GM19035 (cell line): ENCODE measurements at regions not wholly inside any gene's neighbourhood (a gene's known extent, or its start where the extent isn't known, plus 50 kb on each side); places are given as distances from the start of the nearest gene placed in this dataset.

ENCODE experiments used
- ATAC-seq: cut with Tn5 transposase; IDR thresholded peaks from one replicate; pipeline ENCODE4 v1.9.1; 2021; ENCODE audit not compliant: unreplicated experiment

- ATAC-seq: no peak
These were observed 520.4 kb upstream of the LUZP2 start for GRCh38 chr11:23976426-23976825.

- ATAC-seq: no peak
These were observed 520.0 kb upstream of the LUZP2 start for GRCh38 chr11:23976841-23977271.

GRCh38 chr11:23988381-23989006 lies 508.4 kb upstream of the LUZP2 start:
- no peak for ATAC-seq

GRCh38 chr11:23990346-23991164 lies 506.3 kb upstream of the LUZP2 start:
- ATAC-seq: no peak

- no peak for ATAC-seq
These were observed 505.7 kb upstream of the LUZP2 start for GRCh38 chr11:23991165-23991539.

DNA sequence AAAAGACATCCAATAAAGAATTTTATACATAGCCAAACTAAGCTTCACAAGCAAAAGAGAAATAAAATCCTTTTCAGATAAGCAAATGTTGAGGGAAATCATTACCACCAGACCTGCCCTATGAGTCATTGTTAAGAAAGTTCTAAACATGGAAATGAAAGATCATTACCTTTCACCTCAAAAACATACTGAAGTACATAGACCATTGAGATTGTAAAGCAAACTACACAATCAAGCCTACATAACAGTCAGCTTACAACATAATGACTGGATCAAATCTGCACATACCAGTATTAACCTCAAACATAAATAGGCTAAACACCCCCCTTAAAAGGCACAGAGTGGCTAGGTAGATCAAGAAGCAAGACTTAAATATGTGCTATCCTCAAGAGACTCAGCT lies 501.0 kb upstream of the LUZP2 start:
- no peak for ATAC-seq

DNA sequence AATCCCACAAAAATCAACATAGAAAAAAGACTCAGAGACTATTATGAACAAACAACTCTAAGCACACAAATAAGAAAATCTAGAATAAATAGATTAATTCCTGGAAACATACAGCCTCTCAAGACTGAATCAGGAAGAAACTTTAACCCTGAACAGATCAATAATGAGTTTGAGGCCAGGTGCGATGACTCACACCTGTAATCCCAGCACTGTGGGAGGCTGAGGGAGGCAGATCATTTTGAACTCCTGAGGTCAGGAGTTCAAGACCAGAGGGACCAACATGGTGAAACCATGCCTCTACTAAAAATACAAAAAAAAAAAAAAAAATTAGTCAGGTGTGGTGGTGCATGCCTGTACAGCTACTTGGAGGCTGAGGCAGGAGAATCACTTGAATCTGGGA lies 499.5 kb upstream of the LUZP2 start:
- no peak for ATAC-seq

GRCh38 chr11:24005202-24005876 lies 491.5 kb upstream of the LUZP2 start:
- no peak for ATAC-seq

- no peak for ATAC-seq
These were observed 453.0 kb upstream of the LUZP2 start for GRCh38 chr11:24043842-24044241.

- no peak for ATAC-seq
These were observed 450.1 kb upstream of the LUZP2 start for GRCh38 chr11:24046731-24047130.

DNA sequence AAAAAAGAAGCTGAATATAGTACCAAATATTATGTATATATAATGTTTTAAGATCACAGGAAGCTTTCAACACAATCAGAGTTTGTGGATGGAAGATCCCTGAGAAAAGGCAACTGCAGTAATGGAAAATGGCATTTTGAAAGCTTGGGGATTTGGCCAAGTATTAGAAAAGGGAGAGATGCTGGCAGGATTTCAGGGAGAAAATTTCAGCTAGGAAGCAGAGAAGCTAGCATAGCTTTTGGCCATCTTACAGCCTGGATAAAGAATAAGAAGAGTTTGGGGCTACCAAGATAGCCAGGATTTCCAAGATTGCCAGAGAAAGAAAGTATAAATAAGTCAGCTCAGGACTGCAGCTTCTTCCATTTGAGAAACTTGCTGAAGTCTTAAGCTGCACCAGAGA lies 440.8 kb upstream of the LUZP2 start:
- ATAC-seq: no peak

DNA sequence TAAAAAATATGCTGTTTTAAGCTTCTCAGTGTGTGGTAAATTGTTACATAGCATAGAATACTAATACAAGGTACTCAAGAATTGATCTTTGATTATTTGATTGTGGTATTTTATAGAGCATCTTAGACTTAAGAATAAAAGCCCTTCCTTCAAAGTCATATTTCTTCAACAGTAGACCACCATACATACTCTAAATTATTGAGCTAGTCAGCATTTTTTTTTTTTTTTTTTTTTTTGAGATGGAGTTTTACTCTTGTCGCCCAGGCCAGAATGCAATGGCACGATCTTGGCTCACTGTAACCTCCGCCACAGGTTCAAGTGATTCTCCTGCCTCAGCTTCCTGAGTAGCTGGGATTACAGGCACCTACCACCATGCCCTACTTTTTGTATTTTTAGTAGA lies 436.7 kb upstream of the LUZP2 start:
- ATAC-seq: no peak

- ATAC-seq: no peak
These were observed 432.4 kb upstream of the LUZP2 start for GRCh38 chr11:24064309-24064903.

- no peak for ATAC-seq
These were observed 428.7 kb upstream of the LUZP2 start for GRCh38 chr11:24068197-24068596.

DNA sequence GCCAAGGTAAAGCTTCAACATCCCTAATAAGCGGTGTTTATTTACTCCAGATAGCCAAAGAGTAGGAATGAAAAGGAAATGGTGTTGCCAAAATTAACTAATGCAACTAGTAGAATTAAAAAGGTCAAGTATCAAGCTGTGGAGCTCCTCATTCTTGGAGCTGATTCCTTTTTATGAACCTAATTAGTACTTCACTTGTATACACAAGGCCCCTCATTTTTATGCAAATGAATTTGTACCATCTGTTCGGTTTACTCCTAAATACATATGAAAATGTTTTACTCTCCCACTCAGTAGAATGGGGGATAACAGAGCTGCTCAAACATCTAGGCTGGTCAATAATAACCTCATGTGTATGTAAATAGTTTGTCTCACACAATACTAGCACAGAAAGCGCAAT lies 426.4 kb upstream of the LUZP2 start:
- ATAC-seq: no peak

DNA sequence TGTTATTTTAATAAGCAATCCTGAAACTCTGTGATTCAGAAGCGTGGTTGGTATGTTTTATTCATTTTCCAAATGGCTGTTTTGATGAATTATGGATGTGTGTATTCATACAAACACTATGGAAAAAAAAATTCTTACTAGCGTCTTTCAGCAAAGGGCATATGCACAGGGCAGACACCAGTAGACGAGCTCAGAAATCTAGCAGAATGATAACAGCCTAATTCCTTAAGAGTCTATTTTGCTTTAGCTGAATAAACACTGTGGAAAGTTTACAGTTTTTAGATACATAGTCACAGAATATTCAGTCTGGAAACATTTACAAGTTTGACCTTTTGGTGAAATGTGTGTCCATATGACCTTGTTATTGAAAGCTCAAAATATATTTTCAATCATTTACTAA lies 418.8 kb upstream of the LUZP2 start:
- ATAC-seq: no peak

DNA sequence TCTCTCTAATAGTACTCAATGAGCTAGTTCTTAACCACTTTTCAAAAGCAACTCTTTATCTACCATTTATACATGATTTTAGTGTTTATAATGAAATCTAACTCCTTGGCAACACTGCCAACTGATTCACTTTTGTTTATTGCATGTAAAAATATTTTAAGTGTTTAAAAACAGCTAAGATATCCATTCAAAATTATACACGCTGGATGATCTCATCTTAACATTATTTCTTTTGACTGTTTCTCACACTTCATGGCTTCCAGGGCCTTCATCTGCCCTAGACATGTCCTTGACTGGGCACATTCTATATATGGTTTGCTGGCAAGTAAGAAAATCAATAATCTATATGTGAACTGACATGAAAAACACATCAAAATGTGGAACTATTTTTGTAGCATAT lies 414.6 kb upstream of the LUZP2 start:
- no peak for ATAC-seq

- no peak for ATAC-seq
These were observed 414.0 kb upstream of the LUZP2 start for GRCh38 chr11:24082860-24083259.

- ATAC-seq: no peak
These were observed 411.9 kb upstream of the LUZP2 start for GRCh38 chr11:24084956-24085355.

DNA sequence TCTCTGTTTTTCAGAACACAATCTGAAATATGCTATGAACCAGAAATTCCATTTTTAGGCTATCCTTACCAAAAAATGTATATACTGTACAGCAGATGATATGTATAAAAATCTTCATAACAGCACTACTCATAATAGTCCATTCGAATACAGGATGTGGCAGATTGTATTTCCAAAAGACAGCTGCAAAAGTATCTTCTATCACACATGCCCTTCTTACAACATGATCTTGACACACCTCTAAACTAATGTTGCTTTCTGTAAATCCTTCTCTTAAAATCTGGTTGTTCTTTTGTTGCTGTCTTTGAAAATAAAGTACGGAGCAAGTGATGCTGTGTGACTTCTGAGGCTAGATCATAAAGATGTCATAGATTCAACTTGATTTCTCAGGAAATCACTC lies 409.9 kb upstream of the LUZP2 start:
- ATAC-seq: no peak

GRCh38 chr11:24091594-24091993 lies 405.3 kb upstream of the LUZP2 start:
- no peak for ATAC-seq

- ATAC-seq: no peak
These were observed 403.5 kb upstream of the LUZP2 start for GRCh38 chr11:24093375-24093774.
